ENCODE measurements at regions not wholly inside any gene's neighbourhood (a gene's known extent, or its start where the extent isn't known, plus 50 kb on each side); places are given as distances from the start of the nearest gene placed in this dataset.
"Not testable (repeated sequence)": the region's sequence is repeated elsewhere in the genome, so short reads cannot be mapped to it uniquely, and the experiment has no call there.

DNA sequence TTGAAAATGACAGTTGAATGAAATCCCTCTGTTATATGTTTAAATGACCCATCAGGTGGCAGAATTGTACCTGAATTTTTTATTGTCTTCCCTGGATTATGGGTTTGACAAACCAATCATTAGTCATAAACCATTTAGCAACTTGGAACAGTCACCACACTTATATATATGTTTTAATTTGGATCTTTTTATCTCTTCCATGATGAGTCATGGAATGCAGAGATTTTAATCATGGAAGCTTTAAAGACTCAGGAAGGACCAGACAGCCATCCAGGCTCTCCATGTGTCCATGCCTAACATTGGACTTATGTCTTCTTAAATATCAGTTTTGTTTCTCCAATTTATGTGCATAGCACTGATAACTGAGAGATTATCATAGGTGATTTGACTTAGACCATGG, 188.3 kb upstream of the ZSWIM2 start:
- TF ChIP-seq, protein P1, sequence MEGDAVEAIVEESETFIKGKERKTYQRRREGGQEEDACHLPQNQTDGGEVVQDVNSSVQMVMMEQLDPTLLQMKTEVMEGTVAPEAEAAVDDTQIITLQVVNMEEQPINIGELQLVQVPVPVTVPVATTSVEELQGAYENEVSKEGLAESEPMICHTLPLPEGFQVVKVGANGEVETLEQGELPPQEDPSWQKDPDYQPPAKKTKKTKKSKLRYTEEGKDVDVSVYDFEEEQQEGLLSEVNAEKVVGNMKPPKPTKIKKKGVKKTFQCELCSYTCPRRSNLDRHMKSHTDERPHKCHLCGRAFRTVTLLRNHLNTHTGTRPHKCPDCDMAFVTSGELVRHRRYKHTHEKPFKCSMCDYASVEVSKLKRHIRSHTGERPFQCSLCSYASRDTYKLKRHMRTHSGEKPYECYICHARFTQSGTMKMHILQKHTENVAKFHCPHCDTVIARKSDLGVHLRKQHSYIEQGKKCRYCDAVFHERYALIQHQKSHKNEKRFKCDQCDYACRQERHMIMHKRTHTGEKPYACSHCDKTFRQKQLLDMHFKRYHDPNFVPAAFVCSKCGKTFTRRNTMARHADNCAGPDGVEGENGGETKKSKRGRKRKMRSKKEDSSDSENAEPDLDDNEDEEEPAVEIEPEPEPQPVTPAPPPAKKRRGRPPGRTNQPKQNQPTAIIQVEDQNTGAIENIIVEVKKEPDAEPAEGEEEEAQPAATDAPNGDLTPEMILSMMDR (IDR thresholded peaks at IDR 0.05; ENCODE audit: insufficient read depth, low read length, poor library complexity, severe bottlenecking) = no peak
- no peak for DNase-seq (ENCODE audit: low read depth)
- Histone ChIP-seq H3K4me3 (ENCODE audit: low read depth, low read length) (no peak overlapping the region), H3K36me3 (ENCODE audit: control insufficient read depth, insufficient read depth, low read length) (no peaks in the 10 kb centered on the region), H3K27me3 (ENCODE audit: control insufficient read depth, insufficient read depth, low read length) (no peaks in the 10 kb centered on the region)

GRCh38 chr2:187034434-187034833, 185.5 kb upstream of the ZSWIM2 start:
- H3K27me3 ChIP-seq (ENCODE audit: control insufficient read depth, insufficient read depth, low read length) = no peaks in the 10 kb centered on the region
- no peak overlapping the region for H3K4me3 ChIP-seq (ENCODE audit: low read depth, low read length)
- TF ChIP-seq, protein P1 (IDR thresholded peaks at IDR 0.05; ENCODE audit: insufficient read depth, low read length, poor library complexity, severe bottlenecking) = no peak
- no peak for DNase-seq (ENCODE audit: low read depth)
- no peaks in the 10 kb centered on the region for H3K36me3 ChIP-seq (ENCODE audit: control insufficient read depth, insufficient read depth, low read length)

DNA sequence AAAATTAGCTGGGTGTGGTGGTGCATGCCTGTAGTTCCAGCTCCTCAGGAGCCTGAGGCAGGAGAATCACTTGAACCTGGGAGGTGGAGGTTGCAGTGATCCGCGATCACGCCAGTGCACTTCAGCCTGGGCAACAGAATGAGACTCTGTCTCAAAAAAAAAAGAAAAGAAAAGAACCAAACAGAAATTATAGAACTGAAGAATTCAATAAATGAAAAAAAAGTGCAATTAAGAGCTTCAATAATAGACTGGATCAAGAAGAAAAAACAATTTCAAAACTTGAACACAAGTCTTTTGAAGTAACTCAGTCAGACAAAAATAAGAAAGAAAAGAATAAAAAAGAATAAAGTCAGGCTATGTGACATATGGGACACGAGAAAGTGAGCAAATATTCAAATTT, 175.8 kb upstream of the ZSWIM2 start:
- Histone ChIP-seq H3K36me3 (ENCODE audit: control insufficient read depth, insufficient read depth, low read length) (no peaks in the 10 kb centered on the region), H3K27me3 (ENCODE audit: control insufficient read depth, insufficient read depth, low read length) (no peaks in the 10 kb centered on the region), H3K4me3 (ENCODE audit: low read depth, low read length) (no peak overlapping the region)
- no peak for DNase-seq (ENCODE audit: low read depth)
- TF ChIP-seq, protein P1 (IDR thresholded peaks at IDR 0.05; ENCODE audit: insufficient read depth, low read length, poor library complexity, severe bottlenecking) = no peak

- not testable (repeated sequence) for H3K4me3 ChIP-seq (ENCODE audit: low read depth, low read length); DNase-seq (ENCODE audit: low read depth); H3K27me3 ChIP-seq (ENCODE audit: control insufficient read depth, insufficient read depth, low read length); H3K36me3 ChIP-seq (ENCODE audit: control insufficient read depth, insufficient read depth, low read length)
These were observed 175.0 kb upstream of the ZSWIM2 start for GRCh38 chr2:187023996-187024395.

- Histone ChIP-seq H3K36me3 (ENCODE audit: control insufficient read depth, insufficient read depth, low read length) (no peaks in the 10 kb centered on the region), H3K27me3 (ENCODE audit: control insufficient read depth, insufficient read depth, low read length) (no peaks in the 10 kb centered on the region), H3K4me3 (ENCODE audit: low read depth, low read length) (no peak overlapping the region)
- TF ChIP-seq, protein P1 (IDR thresholded peaks at IDR 0.05; ENCODE audit: insufficient read depth, low read length, poor library complexity, severe bottlenecking) = no peak
- no peak for DNase-seq (ENCODE audit: low read depth)
These were observed 168.5 kb upstream of the ZSWIM2 start for GRCh38 chr2:187017438-187017837.

- Histone ChIP-seq H3K4me3 (ENCODE audit: low read depth, low read length) (no peak overlapping the region), H3K36me3 (ENCODE audit: control insufficient read depth, insufficient read depth, low read length) (no peaks in the 10 kb centered on the region), H3K27me3 (ENCODE audit: control insufficient read depth, insufficient read depth, low read length) (no peaks in the 10 kb centered on the region)
- no peak for DNase-seq (ENCODE audit: low read depth)
- TF ChIP-seq, protein P1 (IDR thresholded peaks at IDR 0.05; ENCODE audit: insufficient read depth, low read length, poor library complexity, severe bottlenecking) = no peak
These were observed 164.1 kb upstream of the ZSWIM2 start for GRCh38 chr2:187013058-187013457.
